Body of pancreas (tissue), 4 donors: ENCODE measurements at regions not wholly inside any gene's neighbourhood (a gene's known extent, or its start where the extent isn't known, plus 50 kb on each side); places are given as distances from the start of the nearest gene placed in this dataset.

Experiments used
- ATAC-seq: fragments of 150-250 bp; one replicate; pipeline ENCODE4 v1.9.1; 2016
- DNase-seq, 4 donors: peaks; one replicate each; pipeline ENCODE4 v3.0.0-alpha.2; 2019
- H3K27ac ChIP-seq, 4 donors: fragments of 200-600 bp; sonication (generic); 1 replicate in 3 of 4; 2 replicates in 1 of 4; pipeline versions ENCODE4 v1.5.1 to v1.6.1; 2016 to 2019; ENCODE audit warnings: mild to moderate bottlenecking in 1 of 4, mixed read lengths in 1 of 4, moderate library complexity in 1 of 4
- H3K27me3 ChIP-seq, 2 donors: fragments of 200-600 bp; sonication (generic); one replicate each; pipeline ENCODE4 v1.6.0; 2016; ENCODE audit warnings: mild to moderate bottlenecking in 1 of 2
- H3K36me3 ChIP-seq, 2 donors: fragments of 200-600 bp; sonication (generic); replicated peaks in 1 of 2; 2 replicates each; pipeline ENCODE4 v1.5.1; 2016; ENCODE audit warnings: low read depth in 2 of 2; ENCODE audit not compliant: insufficient read depth in 1 of 2
- H3K4me1 ChIP-seq: fragments of 200-600 bp; sonication (generic); one replicate; pipeline ENCODE4 v1.6.0; 2016
- H3K4me3 ChIP-seq, 2 donors: fragments of 200-600 bp; sonication (generic); 1 replicate in 1 of 2; 2 replicates in 1 of 2; pipeline ENCODE4 v1.5.1; 2016 to 2019
- H3K9me3 ChIP-seq, 3 donors: fragments of 200-600 bp; sonication (generic); 1 replicate in 2 of 3; 2 replicates in 1 of 3; pipeline ENCODE4 v1.5.1; 2016
- CTCF ChIP-seq, 7 experiments: fragments of 450-650 bp in 4 of 7; fragments of 200-600 bp in 3 of 7; sonication (generic) in 3 of 7; IDR thresholded peaks; one replicate each; pipeline ENCODE4 v1.5.1; 2016 to 2019; ENCODE audit warnings: antibody characterized with exemption in 7 of 7
- POLR2A ChIP-seq, 3 donors: fragments of 450-650 bp; IDR thresholded peaks; one replicate each; pipeline ENCODE4 v1.6.1; 2016; ENCODE audit warnings: antibody characterized with exemption in 3 of 3, mild to moderate bottlenecking in 2 of 3
- WGBS, 2 donors: methylation state at CpG; one replicate each; pipeline ENCODE4 v1.1.5; 2017; 5-methylcytosine and 5-hydroxymethylcytosine counted together
- intact Hi-C: fragments of 100-400 bp; cut with DNase I; formaldehyde crosslinking; loops from one replicate; pipeline ENCODE4 v1.15.1; 2023

- 73 to 88% methylated on average over 1 of the region's 1 CpG for WGBS, 2 donors
- intact Hi-C loops = no loop called here
- no peaks in the 10 kb centered on the region for H3K36me3 ChIP-seq
- TF ChIP-seq CTCF (IDR thresholded peaks at IDR 0.05) = no peak
- no peak for TF ChIP-seq POLR2A (IDR thresholded peaks at IDR 0.05)
- H3K27me3 ChIP-seq = no peaks in the 10 kb centered on the region
- H3K9me3 ChIP-seq = peaks cover 0 to 3% (median 0%) of the 10 kb centered on the region in 3 donors
- H3K27ac ChIP-seq = no peak overlapping the region
- ATAC-seq (no peak), DNase-seq (no peak)
- no peaks in the 10 kb centered on the region for H3K4me1 ChIP-seq
- no peak overlapping the region for H3K4me3 ChIP-seq
Observed at GRCh38 chr16:26330654-26331053, 638.9 kb downstream of the HS3ST4 start.

- H3K4me1 ChIP-seq = no peaks in the 10 kb centered on the region
- no peak overlapping the region for H3K27ac ChIP-seq
- intact Hi-C loops = no loop called here
- H3K27me3 ChIP-seq = no peaks in the 10 kb centered on the region
- no peak overlapping the region for H3K4me3 ChIP-seq
- no peak for TF ChIP-seq POLR2A (IDR thresholded peaks at IDR 0.05)
- TF ChIP-seq CTCF (IDR thresholded peaks at IDR 0.05) = no peak
- WGBS, 2 donors = 33 to 39% methylated on average over 8 of the region's 8 CpGs
- DNase-seq (no peak), ATAC-seq (no peak)
- no peaks in the 10 kb centered on the region for H3K36me3 ChIP-seq
- H3K9me3 ChIP-seq = no peaks in the 10 kb centered on the region
Observed at GRCh38 chr16:26334218-26335111, 642.7 kb downstream of the HS3ST4 start.

- Histone ChIP-seq H3K9me3 (no peaks in the 10 kb centered on the region), H3K36me3 (no peaks in the 10 kb centered on the region), H3K27me3 (no peaks in the 10 kb centered on the region), H3K27ac (no peak overlapping the region), H3K4me3 (no peak overlapping the region), H3K4me1 (no peaks in the 10 kb centered on the region)
- DNase-seq (no peak), ATAC-seq (no peak)
- no peak for TF ChIP-seq CTCF (IDR thresholded peaks at IDR 0.05)
- 61 to 67% methylated on average over 6 of the region's 6 CpGs for WGBS, 2 donors
- intact Hi-C loops = no loop called here
Observed at GRCh38 chr16:26335236-26335853, 643.6 kb downstream of the HS3ST4 start.

- H3K9me3 ChIP-seq = no peaks in the 10 kb centered on the region
- no peaks in the 10 kb centered on the region for H3K4me1 ChIP-seq
- H3K36me3 ChIP-seq = no peaks in the 10 kb centered on the region
- intact Hi-C loops = no loop called here
- H3K4me3 ChIP-seq = no peak overlapping the region
- no peak for DNase-seq
- ATAC-seq = no peak
- no peak overlapping the region for H3K27ac ChIP-seq
- WGBS, 2 donors = 77 to 81% methylated on average over 6 of the region's 6 CpGs
- H3K27me3 ChIP-seq = no peaks in the 10 kb centered on the region
- no peak for TF ChIP-seq CTCF (IDR thresholded peaks at IDR 0.05)
- no peak for TF ChIP-seq POLR2A (IDR thresholded peaks at IDR 0.05)
Observed at GRCh38 chr16:26342621-26343020, 650.9 kb downstream of the HS3ST4 start.
